Urinary bladder (tissue), 3 donors: ENCODE measurements at regions not wholly inside any gene's neighbourhood (a gene's known extent, or its start where the extent isn't known, plus 50 kb on each side); places are given as distances from the start of the nearest gene placed in this dataset.

Experiments
- DNase-seq: peaks from one replicate; pipeline ENCODE4 v3.0.0-alpha.2; 2015; ENCODE audit errors: extremely low spot score
- H3K27ac ChIP-seq: one replicate; pipeline ENCODE4 v1.5.1; 2013; ENCODE audit warnings: low read depth, mild to moderate bottlenecking, moderate library complexity
- H3K36me3 ChIP-seq: one replicate; pipeline ENCODE4 v1.6.1; 2013; ENCODE audit warnings: mild to moderate bottlenecking, moderate library complexity; ENCODE audit not compliant: insufficient read depth
- H3K4me1 ChIP-seq: one replicate; pipeline ENCODE4 v1.6.1; 2013; ENCODE audit warnings: mild to moderate bottlenecking, moderate library complexity; ENCODE audit not compliant: insufficient read depth
- H3K4me3 ChIP-seq: one replicate; pipeline ENCODE4 v1.5.1; 2013; ENCODE audit warnings: low read depth, low read length
- WGBS: extraction: QIAGEN DNeasy Blood & Tissue Kit; methylation state at CpG from one replicate; pipeline ENCODE4 v1.1.7; 2013; 5-methylcytosine and 5-hydroxymethylcytosine counted together
- donor health status: healthy with polysubstance abuse.
- donor health status: healthy.

DNA sequence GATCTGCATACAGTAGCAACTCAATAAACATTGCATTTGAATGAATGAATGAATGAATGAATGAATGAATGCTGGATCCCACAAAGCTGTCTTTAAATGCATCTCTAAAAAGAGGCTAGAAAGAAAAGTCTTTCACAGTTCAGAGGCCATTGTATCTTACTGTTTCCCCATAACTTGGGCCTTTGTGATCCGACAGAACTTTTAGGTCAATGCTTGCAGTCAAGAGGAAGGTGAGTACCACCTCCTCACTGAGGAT, 119.9 kb upstream of the COPS8 start:
- no peaks in the 10 kb centered on the region for H3K36me3 ChIP-seq
- WGBS, result 98% methylated on average over 1 of the region's 1 CpG
- no peak overlapping the region for H3K27ac ChIP-seq
- no peak overlapping the region for H3K4me3 ChIP-seq
- no peaks in the 10 kb centered on the region for H3K4me1 ChIP-seq
- DNase-seq, result no peak

DNA sequence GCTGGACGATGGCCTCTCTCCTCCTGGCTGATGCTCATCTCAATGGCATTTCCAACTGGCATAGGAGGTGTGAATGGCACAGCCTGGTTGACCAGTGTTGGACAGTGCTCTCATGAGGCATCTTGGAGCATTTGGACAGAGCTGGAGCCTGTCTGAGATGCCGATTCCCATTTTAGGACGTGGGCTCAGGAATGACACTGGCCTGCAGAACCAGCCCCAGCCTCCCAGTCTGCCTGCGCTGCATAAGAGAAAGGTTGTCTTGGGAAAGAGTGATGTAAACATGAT, 118.2 kb upstream of the COPS8 start:
- H3K36me3 ChIP-seq, result no peaks in the 10 kb centered on the region
- DNase-seq, result no peak
- H3K4me3 ChIP-seq, result no peak overlapping the region
- H3K4me1 ChIP-seq, result no peaks in the 10 kb centered on the region
- WGBS, result 78% methylated on average over 4 of the region's 4 CpGs
- H3K27ac ChIP-seq, result no peak overlapping the region

DNA sequence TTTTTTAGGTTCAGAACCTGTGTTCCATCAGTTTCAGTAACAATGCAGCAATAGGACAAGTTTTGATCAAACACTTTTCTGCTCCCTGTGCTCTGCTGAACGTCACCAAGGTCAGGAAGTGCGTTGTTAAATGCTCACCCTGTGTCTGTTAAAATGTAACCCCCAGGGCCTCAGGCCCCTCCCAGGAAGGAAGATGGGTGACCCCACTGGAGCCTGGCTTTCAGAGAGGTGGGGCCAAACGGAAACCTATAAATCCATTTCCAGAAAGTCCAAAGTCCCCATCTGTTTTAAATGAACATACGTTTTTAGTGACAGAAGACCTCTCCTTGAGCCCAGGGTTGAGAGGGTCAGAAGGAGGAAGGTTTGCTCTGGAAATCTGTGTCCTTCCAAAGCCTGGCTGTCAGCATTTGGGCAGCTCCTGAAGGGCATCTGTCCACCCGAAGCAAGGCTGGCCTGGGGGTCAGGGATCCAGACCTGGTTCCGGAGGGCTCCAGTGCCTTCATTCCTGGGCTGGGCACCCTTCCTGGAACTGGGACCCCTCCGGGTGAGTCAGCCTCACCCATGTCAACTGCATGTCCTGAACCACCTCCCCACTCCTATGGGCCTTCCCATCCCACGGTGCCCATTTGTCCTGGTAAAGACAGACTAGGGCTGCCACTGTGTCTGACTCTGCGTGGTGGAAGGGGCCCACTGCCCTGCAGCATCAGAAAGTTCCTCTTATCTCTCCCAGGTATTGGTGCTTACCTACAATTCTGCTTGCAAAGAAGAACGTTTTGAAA, 117.4 kb upstream of the COPS8 start:
- 81% methylated on average over 10 of the region's 10 CpGs for WGBS
- Histone ChIP-seq H3K4me3 (no peak overlapping the region), H3K36me3 (no peaks in the 10 kb centered on the region), H3K4me1 (no peaks in the 10 kb centered on the region), H3K27ac (no peak overlapping the region)
- no peak for DNase-seq

DNA sequence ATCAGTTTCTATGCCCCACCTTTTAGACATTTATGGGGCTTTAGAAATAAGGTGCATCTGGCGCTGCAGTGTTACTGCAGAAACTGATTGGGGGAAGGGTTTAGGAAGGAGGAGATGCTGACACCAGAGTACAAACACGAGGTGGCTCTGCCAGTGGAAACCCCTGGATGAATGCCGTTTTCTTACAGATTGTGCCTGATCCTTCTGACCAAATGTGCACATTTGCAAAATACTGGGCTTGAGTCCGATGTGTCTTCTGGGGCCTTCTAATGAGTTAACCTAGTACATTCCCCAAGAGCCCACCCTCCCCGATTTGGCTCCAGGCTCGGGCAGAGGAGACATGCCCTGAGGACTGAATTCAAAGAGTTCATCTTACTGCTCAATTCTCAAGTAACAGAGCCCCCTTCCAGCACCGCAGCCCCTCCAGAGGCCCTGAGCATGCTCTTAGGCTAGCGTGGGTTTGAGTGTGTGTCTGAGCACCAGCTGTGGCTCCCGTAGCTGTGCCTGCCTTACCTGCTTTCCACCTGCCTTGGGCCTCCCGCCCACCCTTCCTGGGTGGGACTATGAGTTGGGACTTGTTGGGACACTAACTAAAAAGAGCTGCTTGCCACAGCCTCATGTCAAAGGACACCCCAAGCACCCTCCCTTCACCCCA, 116.7 kb upstream of the COPS8 start:
- no peak for DNase-seq
- WGBS, result 70% methylated on average over 10 of the region's 10 CpGs
- Histone ChIP-seq H3K36me3 (no peaks in the 10 kb centered on the region), H3K27ac (no peak overlapping the region), H3K4me1 (no peaks in the 10 kb centered on the region), H3K4me3 (no peak overlapping the region)

GRCh38 chr2:236969767-236970655, 115.7 kb upstream of the COPS8 start:
- 84% methylated on average over 17 of the region's 17 CpGs for WGBS

DNA sequence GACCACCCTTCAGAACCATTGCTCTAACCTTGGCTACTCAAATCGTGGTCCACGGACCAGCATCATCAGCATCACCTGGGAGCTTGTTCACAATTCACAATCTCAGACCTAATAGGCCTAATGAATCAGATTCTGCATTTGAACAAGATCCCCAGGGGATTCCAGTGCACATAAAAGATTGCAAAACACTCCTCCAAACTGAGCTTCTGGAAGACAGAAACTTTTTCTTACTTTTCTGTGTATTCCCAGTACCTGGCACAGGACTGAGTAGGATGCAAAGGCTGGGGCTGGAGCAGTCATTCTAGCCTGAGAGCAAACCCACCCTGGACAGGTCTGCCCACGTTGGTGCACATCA, 115.1 kb upstream of the COPS8 start:
- no peaks in the 10 kb centered on the region for H3K4me1 ChIP-seq
- no peak overlapping the region for H3K27ac ChIP-seq
- no peak overlapping the region for H3K4me3 ChIP-seq
- no peak for DNase-seq
- no peaks in the 10 kb centered on the region for H3K36me3 ChIP-seq
- WGBS, result 95% methylated on average over 3 of the region's 3 CpGs

More at GRCh38 chr2:236969767-236970655, 115.7 kb upstream of the COPS8 start:
- DNase-seq, result no peak
- Histone ChIP-seq H3K4me1 (no peaks in the 10 kb centered on the region), H3K36me3 (no peaks in the 10 kb centered on the region), H3K4me3 (no peak overlapping the region), H3K27ac (no peak overlapping the region)

GRCh38 chr2:236971131-236971821, 114.4 kb upstream of the COPS8 start:
- no peaks in the 10 kb centered on the region for H3K36me3 ChIP-seq
- no peaks in the 10 kb centered on the region for H3K4me1 ChIP-seq
- DNase-seq, result no peak
- WGBS, result 70% methylated on average over 15 of the region's 15 CpGs
- no peak overlapping the region for H3K27ac ChIP-seq
- H3K4me3 ChIP-seq, result no peak overlapping the region

- H3K36me3 ChIP-seq, result no peaks in the 10 kb centered on the region
- DNase-seq, result no peak
- H3K4me1 ChIP-seq, result no peaks in the 10 kb centered on the region
- H3K27ac ChIP-seq, result no peak overlapping the region
- no peak overlapping the region for H3K4me3 ChIP-seq
- 83% methylated on average over 20 of the region's 20 CpGs for WGBS
Measured at GRCh38 chr2:236971919-236972381, 113.7 kb upstream of the COPS8 start.

- Histone ChIP-seq H3K27ac (no peak overlapping the region), H3K36me3 (no peaks in the 10 kb centered on the region), H3K4me1 (no peaks in the 10 kb centered on the region), H3K4me3 (no peak overlapping the region)
- no peak for DNase-seq
- WGBS, result 69% methylated on average over 11 of the region's 11 CpGs
Measured at GRCh38 chr2:236972491-236973342, 113.0 kb upstream of the COPS8 start.

GRCh38 chr2:236973343-236973980, 112.2 kb upstream of the COPS8 start:
- Histone ChIP-seq H3K27ac (no peak overlapping the region), H3K36me3 (no peaks in the 10 kb centered on the region), H3K4me1 (no peaks in the 10 kb centered on the region), H3K4me3 (no peak overlapping the region)
- DNase-seq, result no peak
- WGBS, result 82% methylated on average over 7 of the region's 7 CpGs

DNA sequence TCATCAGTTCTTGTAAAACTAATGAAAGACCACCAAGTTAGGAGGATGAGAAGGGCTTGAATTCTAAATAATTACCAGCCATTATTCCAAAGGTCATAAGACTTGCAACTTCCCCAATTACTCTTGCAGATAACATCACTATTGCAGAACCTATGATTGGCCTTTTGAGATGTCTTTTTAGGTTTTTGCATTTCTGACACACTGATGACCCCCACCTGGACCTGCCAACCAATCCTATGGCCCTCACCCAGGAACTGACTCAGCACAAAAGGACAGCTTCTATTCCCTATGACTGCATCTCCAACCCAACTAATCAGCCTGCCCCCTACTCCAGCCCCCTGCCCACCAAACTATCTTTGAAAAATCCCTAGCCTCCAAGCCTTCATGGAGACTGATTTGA, 111.5 kb upstream of the COPS8 start:
- no peak overlapping the region for H3K4me3 ChIP-seq
- no peak for DNase-seq
- no peaks in the 10 kb centered on the region for H3K36me3 ChIP-seq
- no peaks in the 10 kb centered on the region for H3K4me1 ChIP-seq
- H3K27ac ChIP-seq, result no peak overlapping the region

GRCh38 chr2:236974752-236975151, 110.9 kb upstream of the COPS8 start:
- Histone ChIP-seq H3K27ac (no peak overlapping the region), H3K36me3 (no peaks in the 10 kb centered on the region), H3K4me3 (no peak overlapping the region), H3K4me1 (no peaks in the 10 kb centered on the region)
- DNase-seq, result no peak
- 89% methylated on average over 8 of the region's 8 CpGs for WGBS

DNA sequence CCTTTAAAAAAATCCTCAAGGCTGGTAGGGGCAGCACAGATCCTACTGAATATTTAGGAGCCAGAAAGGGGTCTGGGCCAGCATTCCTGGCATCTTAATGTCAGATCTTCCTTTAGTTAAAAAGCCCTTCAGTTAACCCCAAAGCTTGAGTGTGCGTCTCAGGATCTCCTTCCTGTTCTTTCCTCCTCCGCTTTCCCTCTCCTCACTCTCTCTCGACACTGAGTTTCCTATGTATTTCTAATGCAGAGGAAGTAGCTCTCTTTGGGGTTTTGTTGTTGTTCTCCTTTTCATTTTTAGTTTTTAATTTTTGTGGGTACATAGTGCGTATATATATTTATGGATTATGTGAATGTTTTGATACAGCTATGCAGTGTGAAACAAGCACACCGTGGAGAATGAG, 109.9 kb upstream of the COPS8 start:
- 93% methylated on average over 5 of the region's 5 CpGs for WGBS

More for the DNA sequence above, 109.9 kb upstream of the COPS8 start:
- Histone ChIP-seq H3K4me3 (no peak overlapping the region), H3K27ac (no peak overlapping the region), H3K4me1 (no peaks in the 10 kb centered on the region), H3K36me3 (no peaks in the 10 kb centered on the region)
- DNase-seq, result no peak
